Fibroblast of lung (primary cell): ENCODE measurements at regions not wholly inside any gene's neighbourhood (a gene's known extent, or its start where the extent isn't known, plus 50 kb on each side); places are given as distances from the start of the nearest gene placed in this dataset.
A peak's percentile ranks its signal among the peaks of the same experiment; 100 is the strongest.

ENCODE experiments used
- DNase-seq, 2 donors: peaks; one replicate each; pipeline versions ENCODE4 v3.0.0 to v3.0.0-alpha.2; 2010; ENCODE audit warnings: low read depth in 2 of 2
- H2AFZ ChIP-seq: 2 replicates; pipeline ENCODE4 v1.5.1; 2012; ENCODE audit warnings: low read length, control low read depth, inconsistent platforms
- H3K27ac ChIP-seq: 2 replicates; pipeline ENCODE4 v1.5.1; 2011; ENCODE audit warnings: low read length, control low read depth; ENCODE audit not compliant: insufficient read depth
- H3K27me3 ChIP-seq: 2 replicates; pipeline ENCODE4 v1.5.1; 2011; ENCODE audit warnings: mild to moderate bottlenecking, low read length; ENCODE audit not compliant: control insufficient read depth, insufficient read depth
- H3K36me3 ChIP-seq: 2 replicates; pipeline ENCODE4 v1.5.1; 2011; ENCODE audit warnings: low read length; ENCODE audit not compliant: control insufficient read depth, insufficient read depth
- H3K4me1 ChIP-seq: 2 replicates; pipeline ENCODE4 v1.5.1; 2011; ENCODE audit warnings: low read length; ENCODE audit not compliant: control insufficient read depth, insufficient read depth; ENCODE audit errors: extremely low read depth
- H3K4me2 ChIP-seq: 2 replicates; pipeline ENCODE4 v1.5.1; 2011; ENCODE audit warnings: low read length, control low read depth; ENCODE audit not compliant: insufficient read depth; ENCODE audit errors: extremely low read depth
- H3K4me3 ChIP-seq, 4 experiments: fragments of 200-600 bp in 1 of 4; sonication (generic) in 1 of 4; replicated peaks in 1 of 4; 2 replicates each; pipeline ENCODE4 v1.5.1; 2011 to 2016; ENCODE audit warnings: low read length in 4 of 4, low read depth in 3 of 4, mild to moderate bottlenecking in 3 of 4, control low read depth in 2 of 4, inconsistent platforms in 1 of 4, mixed read lengths in 1 of 4; ENCODE audit not compliant: insufficient read depth in 1 of 4; ENCODE audit errors: control extremely low read depth in 1 of 4
- H3K79me2 ChIP-seq: 2 replicates; pipeline ENCODE4 v1.5.1; 2012; ENCODE audit warnings: mild to moderate bottlenecking, low read length, inconsistent platforms; ENCODE audit not compliant: control insufficient read depth, insufficient read depth
- H3K9ac ChIP-seq: 2 replicates; pipeline ENCODE4 v1.5.1; 2011; ENCODE audit warnings: mild to moderate bottlenecking, low read length, control low read depth; ENCODE audit not compliant: insufficient read depth
- H3K9me3 ChIP-seq: 2 replicates; pipeline ENCODE4 v1.5.1; 2012; ENCODE audit warnings: low read depth, low read length; ENCODE audit not compliant: control insufficient read depth, insufficient read depth
- H4K20me1 ChIP-seq: 2 replicates; pipeline ENCODE4 v1.5.1; 2011; ENCODE audit warnings: low read length; ENCODE audit not compliant: control insufficient read depth, insufficient read depth; ENCODE audit errors: extremely low read depth
- CTCF ChIP-seq, 2 donors: IDR thresholded peaks in 1 of 2; conservative IDR thresholded peaks in 1 of 2; 1 replicate in 1 of 2; 2 replicates in 1 of 2; pipeline ENCODE4 v1.5.1; 2011 to 2012; ENCODE audit warnings: low read length in 2 of 2, control low read depth in 1 of 2, inconsistent platforms in 1 of 2, low read depth in 1 of 2, mild to moderate bottlenecking in 1 of 2
- EZH2 ChIP-seq: IDR thresholded peaks from 2 replicates; pipeline ENCODE4 v1.5.1; 2012; ENCODE audit warnings: low read length, control low read depth, mild to moderate bottlenecking; ENCODE audit errors: missing control alignments

GRCh38 chr2:220580113-220580512, 952.7 kb downstream of the SLC4A3 start:
- no peaks in the 10 kb centered on the region for H4K20me1 ChIP-seq
- H3K79me2 ChIP-seq: no peaks in the 10 kb centered on the region
- no peak overlapping the region for H3K27ac ChIP-seq
- H3K9ac ChIP-seq: no peak overlapping the region
- no peaks in the 10 kb centered on the region for H3K36me3 ChIP-seq
- H3K9me3 ChIP-seq: no peaks in the 10 kb centered on the region
- H2AFZ ChIP-seq: no peak overlapping the region
- H3K4me1 ChIP-seq: no peaks in the 10 kb centered on the region
- TF ChIP-seq CTCF (conservative IDR thresholded peaks at IDR 0.05 in 1 of 2, IDR thresholded peaks at IDR 0.05 in 1 of 2; ENCODE audit: low read depth in 1 of 2, low read length in 2 of 2) (no peak), EZH2 (no peak)
- no peak overlapping the region for H3K4me2 ChIP-seq
- no peaks in the 10 kb centered on the region for H3K27me3 ChIP-seq
- DNase-seq: no peak
- H3K4me3 ChIP-seq: no peak overlapping the region

- H3K4me2 ChIP-seq: no peak overlapping the region
- H3K9me3 ChIP-seq: no peaks in the 10 kb centered on the region
- H3K27me3 ChIP-seq: no peaks in the 10 kb centered on the region
- H3K79me2 ChIP-seq: no peaks in the 10 kb centered on the region
- TF ChIP-seq EZH2: no peak
- TF ChIP-seq CTCF (conservative IDR thresholded peaks at IDR 0.05 in 1 of 2, IDR thresholded peaks at IDR 0.05 in 1 of 2; ENCODE audit: low read depth in 1 of 2, low read length in 2 of 2): no peak
- H3K36me3 ChIP-seq: no peaks in the 10 kb centered on the region
- H4K20me1 ChIP-seq: no peaks in the 10 kb centered on the region
- no peak overlapping the region for H2AFZ ChIP-seq
- no peaks in the 10 kb centered on the region for H3K4me1 ChIP-seq
- H3K27ac ChIP-seq: no peak overlapping the region
- no peak overlapping the region for H3K9ac ChIP-seq
- peak in 1 of 2 donors; percentile 2 for DNase-seq
- H3K4me3 ChIP-seq: no peak overlapping the region
Observed at GRCh38 chr2:220583725-220584124, 956.3 kb downstream of the SLC4A3 start.

- H3K4me1 ChIP-seq: no peaks in the 10 kb centered on the region
- H3K36me3 ChIP-seq: no peaks in the 10 kb centered on the region
- H3K27me3 ChIP-seq: no peaks in the 10 kb centered on the region
- no peak overlapping the region for H3K4me3 ChIP-seq
- TF ChIP-seq CTCF (conservative IDR thresholded peaks at IDR 0.05 in 1 of 2, IDR thresholded peaks at IDR 0.05 in 1 of 2; ENCODE audit: low read depth in 1 of 2, low read length in 2 of 2): no peak
- TF ChIP-seq EZH2: no peak
- H3K79me2 ChIP-seq: no peaks in the 10 kb centered on the region
- no peak overlapping the region for H3K27ac ChIP-seq
- H3K4me2 ChIP-seq: no peak overlapping the region
- peak in 1 of 2 donors; percentile 37 for DNase-seq
- H3K9me3 ChIP-seq: no peaks in the 10 kb centered on the region
- H3K9ac ChIP-seq: no peak overlapping the region
- no peaks in the 10 kb centered on the region for H4K20me1 ChIP-seq
- H2AFZ ChIP-seq: no peak overlapping the region
Observed at GRCh38 chr2:220585241-220585640, 957.8 kb downstream of the SLC4A3 start.
